Fibroblast of lung (primary cell): ENCODE measurements at regions not wholly inside any gene's neighbourhood (a gene's known extent, or its start where the extent isn't known, plus 50 kb on each side); places are given as distances from the start of the nearest gene placed in this dataset.

Experiments used
- CTCF ChIP-seq, 2 donors: IDR thresholded peaks in 1 of 2; conservative IDR thresholded peaks in 1 of 2; 1 replicate in 1 of 2; 2 replicates in 1 of 2; pipeline ENCODE4 v1.5.1; 2011 to 2012; ENCODE audit warnings: low read length in 2 of 2, control low read depth in 1 of 2, inconsistent platforms in 1 of 2, low read depth in 1 of 2, mild to moderate bottlenecking in 1 of 2
- EZH2 ChIP-seq: IDR thresholded peaks from 2 replicates; pipeline ENCODE4 v1.5.1; 2012; ENCODE audit warnings: low read length, control low read depth, mild to moderate bottlenecking; ENCODE audit errors: missing control alignments

GRCh38 chr9:108053555-108054061 lies 564.0 kb upstream of the KLF4 start:
- TF ChIP-seq CTCF (conservative IDR thresholded peaks at IDR 0.05 in 1 of 2, IDR thresholded peaks at IDR 0.05 in 1 of 2; ENCODE audit: low read depth in 1 of 2, low read length in 2 of 2) (no peak), EZH2 (no peak)
